ENCODE measurements at regions not wholly inside any gene's neighbourhood (a gene's known extent, or its start where the extent isn't known, plus 50 kb on each side); places are given as distances from the start of the nearest gene placed in this dataset.

GRCh38 chr2:228257379-228257778 lies 75.9 kb upstream of the SPHKAP start:
- TF ChIP-seq CTCF (IDR thresholded peaks at IDR 0.05; ENCODE audit: insufficient read depth, low read length, poor library complexity, severe bottlenecking): no peak
- no peaks in the 10 kb centered on the region for H3K36me3 ChIP-seq (ENCODE audit: control insufficient read depth, insufficient read depth, low read length)
- no peaks in the 10 kb centered on the region for H3K27me3 ChIP-seq (replicated peaks; ENCODE audit: control insufficient read depth, insufficient read depth, low read length)
- H3K4me3 ChIP-seq (replicated peaks; ENCODE audit: low read depth, low read length): no peak overlapping the region
- DNase-seq (ENCODE audit: extremely low read depth, insufficient read length): no peak

- H3K4me3 ChIP-seq (replicated peaks; ENCODE audit: low read depth, low read length): no peak overlapping the region
- H3K36me3 ChIP-seq (ENCODE audit: control insufficient read depth, insufficient read depth, low read length): no peaks in the 10 kb centered on the region
- TF ChIP-seq CTCF (IDR thresholded peaks at IDR 0.05; ENCODE audit: insufficient read depth, low read length, poor library complexity, severe bottlenecking): no peak
- no peak for DNase-seq (ENCODE audit: extremely low read depth, insufficient read length)
- H3K27me3 ChIP-seq (replicated peaks; ENCODE audit: control insufficient read depth, insufficient read depth, low read length): no peaks in the 10 kb centered on the region
These were observed 72.3 kb upstream of the SPHKAP start for GRCh38 chr2:228253752-228254151.

DNA sequence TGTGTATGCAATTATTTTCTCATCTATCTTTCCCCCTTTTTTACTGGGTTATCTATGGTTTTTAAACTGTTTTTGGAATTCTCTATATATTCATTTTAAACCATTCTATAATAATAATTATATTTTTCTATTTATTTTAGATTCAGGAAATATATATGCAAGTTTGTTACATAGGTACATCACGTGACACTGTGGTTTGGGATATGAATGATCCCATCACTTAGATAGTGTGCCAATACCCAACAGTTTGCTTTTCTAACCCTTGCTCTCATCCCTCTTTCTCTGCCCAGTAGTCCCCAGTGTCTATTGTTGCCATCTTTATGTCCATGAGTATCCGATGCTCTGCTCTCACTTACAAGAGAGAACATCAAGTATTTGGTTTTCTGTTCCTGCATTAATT lies 65.8 kb upstream of the SPHKAP start:
- no peaks in the 10 kb centered on the region for H3K27me3 ChIP-seq (replicated peaks; ENCODE audit: control insufficient read depth, insufficient read depth, low read length)
- DNase-seq (ENCODE audit: extremely low read depth, insufficient read length): no peak
- no peak overlapping the region for H3K4me3 ChIP-seq (replicated peaks; ENCODE audit: low read depth, low read length)
- H3K36me3 ChIP-seq (ENCODE audit: control insufficient read depth, insufficient read depth, low read length): no peaks in the 10 kb centered on the region
- TF ChIP-seq CTCF (IDR thresholded peaks at IDR 0.05; ENCODE audit: insufficient read depth, low read length, poor library complexity, severe bottlenecking): no peak

GRCh38 chr2:228245601-228246000 lies 64.1 kb upstream of the SPHKAP start:
- DNase-seq (ENCODE audit: extremely low read depth, insufficient read length): no peak
- Histone ChIP-seq H3K4me3 (replicated peaks; ENCODE audit: low read depth, low read length) (no peak overlapping the region), H3K27me3 (replicated peaks; ENCODE audit: control insufficient read depth, insufficient read depth, low read length) (no peaks in the 10 kb centered on the region), H3K36me3 (ENCODE audit: control insufficient read depth, insufficient read depth, low read length) (no peaks in the 10 kb centered on the region)
- TF ChIP-seq CTCF (IDR thresholded peaks at IDR 0.05; ENCODE audit: insufficient read depth, low read length, poor library complexity, severe bottlenecking): no peak

GRCh38 chr2:228242591-228242990 lies 61.1 kb upstream of the SPHKAP start:
- no peaks in the 10 kb centered on the region for H3K27me3 ChIP-seq (replicated peaks; ENCODE audit: control insufficient read depth, insufficient read depth, low read length)
- no peak for TF ChIP-seq CTCF (IDR thresholded peaks at IDR 0.05; ENCODE audit: insufficient read depth, low read length, poor library complexity, severe bottlenecking)

DNA sequence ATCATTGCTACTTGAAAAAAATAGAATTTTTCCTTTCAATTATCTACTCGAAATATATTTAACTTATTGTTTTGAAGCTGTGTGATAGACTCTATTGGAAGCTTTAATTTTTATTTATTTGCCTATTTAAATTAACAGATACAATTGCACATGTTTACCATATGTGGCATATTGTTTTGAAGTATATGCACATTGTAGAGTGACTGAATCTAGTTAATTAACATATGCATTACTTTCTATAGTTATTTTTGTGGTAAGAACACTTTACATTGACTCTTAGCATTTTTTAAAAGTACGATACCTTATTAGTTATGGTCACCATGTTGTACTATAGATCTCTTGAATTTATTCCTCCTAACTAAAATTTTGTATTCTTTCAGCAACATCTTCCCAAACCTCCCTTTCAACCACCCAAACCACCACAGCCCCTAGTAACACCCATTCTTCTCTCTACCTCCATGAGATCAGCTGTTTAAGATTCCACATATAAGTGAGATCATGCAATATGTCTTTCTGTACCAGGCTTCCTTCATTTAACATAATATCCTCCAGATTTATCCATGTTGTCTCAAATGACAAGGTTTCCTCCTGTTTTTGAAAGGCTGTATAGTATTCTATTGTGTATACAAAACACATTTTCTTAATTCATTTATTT lies 58.5 kb upstream of the SPHKAP start:
- no peak for TF ChIP-seq CTCF (IDR thresholded peaks at IDR 0.05; ENCODE audit: insufficient read depth, low read length, poor library complexity, severe bottlenecking)
- H3K27me3 ChIP-seq (replicated peaks; ENCODE audit: control insufficient read depth, insufficient read depth, low read length): no peaks in the 10 kb centered on the region
- H3K36me3 ChIP-seq (ENCODE audit: control insufficient read depth, insufficient read depth, low read length): no peaks in the 10 kb centered on the region

More at GRCh38 chr2:228242591-228242990, 61.1 kb upstream of the SPHKAP start:
- no peak for DNase-seq (ENCODE audit: extremely low read depth, insufficient read length)
- Histone ChIP-seq H3K4me3 (replicated peaks; ENCODE audit: low read depth, low read length) (no peak overlapping the region), H3K36me3 (ENCODE audit: control insufficient read depth, insufficient read depth, low read length) (no peaks in the 10 kb centered on the region)

More for the DNA sequence above, 58.5 kb upstream of the SPHKAP start:
- DNase-seq (ENCODE audit: extremely low read depth, insufficient read length): no peak
- H3K4me3 ChIP-seq (replicated peaks; ENCODE audit: low read depth, low read length): no peak overlapping the region

Measured in GM06990 (cell line).